ENCODE measurements at regions not wholly inside any gene's neighbourhood (a gene's known extent, or its start where the extent isn't known, plus 50 kb on each side); places are given as distances from the start of the nearest gene placed in this dataset.

GRCh38 chr4:106478152-106478551, 109.6 kb upstream of the GIMD1 start:
- no peak for DNase-seq (ENCODE audit: low spot score in 2 of 2)
- H3K27me3 ChIP-seq = no peaks in the 10 kb centered on the region
- TF ChIP-seq CTCF (IDR thresholded peaks at IDR 0.05) = no peak
- no peaks in the 10 kb centered on the region for H3K36me3 ChIP-seq
- no peaks in the 10 kb centered on the region for H3K4me1 ChIP-seq
- H3K9me3 ChIP-seq = peaks cover 0 to 4% of the 10 kb centered on the region in 2 donors
- no peak overlapping the region for H3K27ac ChIP-seq
- no peak overlapping the region for H3K4me3 ChIP-seq
- intact Hi-C loops (cut with DNase I) = no loop called here

DNA sequence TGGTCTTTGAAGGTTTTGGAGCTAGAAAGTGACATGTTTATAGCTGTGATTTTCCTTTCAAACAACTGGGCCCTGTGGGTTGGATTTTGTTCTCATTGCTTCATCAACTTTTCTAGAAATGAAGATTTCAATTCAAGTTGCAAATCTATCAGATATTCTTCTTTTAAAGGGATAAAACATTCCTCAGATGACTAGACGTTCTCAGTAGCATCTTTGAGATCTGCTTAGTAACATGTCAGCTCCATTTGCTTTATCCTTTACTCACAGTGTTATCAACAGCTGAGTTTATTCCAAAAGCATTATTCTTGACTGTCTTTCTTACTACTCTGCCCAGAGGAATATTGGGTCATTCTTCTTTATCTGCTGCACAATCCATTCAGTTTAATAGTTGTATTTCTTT, 108.2 kb upstream of the GIMD1 start:
- H3K4me1 ChIP-seq = no peaks in the 10 kb centered on the region
- no peaks in the 10 kb centered on the region for H3K36me3 ChIP-seq
- no peak for DNase-seq (ENCODE audit: low spot score in 2 of 2)
- H3K27me3 ChIP-seq = no peaks in the 10 kb centered on the region
- H3K9me3 ChIP-seq = no peaks in the 10 kb centered on the region
- no peak overlapping the region for H3K27ac ChIP-seq
- no peak for TF ChIP-seq CTCF (IDR thresholded peaks at IDR 0.05)
- intact Hi-C loops (cut with DNase I) = no loop called here
- no peak overlapping the region for H3K4me3 ChIP-seq

DNA sequence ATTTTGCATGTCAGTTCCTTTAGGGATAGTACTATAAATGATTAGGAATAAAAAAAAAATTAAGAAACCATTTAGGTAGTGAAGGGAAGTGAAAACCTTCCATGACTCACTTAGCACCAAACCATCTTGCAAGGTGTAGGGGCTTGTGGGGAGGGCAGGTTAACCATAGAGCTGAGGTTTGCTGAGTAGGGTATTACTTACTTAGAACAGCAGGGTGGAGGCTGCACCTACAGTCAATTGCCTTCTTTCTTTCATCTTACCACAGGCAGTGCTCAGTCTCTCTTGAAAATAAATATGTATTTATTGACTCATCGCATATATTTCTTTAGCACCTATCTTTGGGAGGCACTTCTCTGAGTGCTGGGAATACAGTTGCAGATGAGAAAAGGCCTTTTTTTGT, 104.9 kb upstream of the GIMD1 start:
- Histone ChIP-seq H3K4me3 (no peak overlapping the region), H3K27me3 (no peaks in the 10 kb centered on the region), H3K36me3 (no peaks in the 10 kb centered on the region), H3K4me1 (no peaks in the 10 kb centered on the region), H3K9me3 (no peaks in the 10 kb centered on the region), H3K27ac (no peak overlapping the region)
- no peak for TF ChIP-seq CTCF (IDR thresholded peaks at IDR 0.05)
- intact Hi-C loops (cut with DNase I) = no loop called here
- no peak for DNase-seq (ENCODE audit: low spot score in 2 of 2)

DNA sequence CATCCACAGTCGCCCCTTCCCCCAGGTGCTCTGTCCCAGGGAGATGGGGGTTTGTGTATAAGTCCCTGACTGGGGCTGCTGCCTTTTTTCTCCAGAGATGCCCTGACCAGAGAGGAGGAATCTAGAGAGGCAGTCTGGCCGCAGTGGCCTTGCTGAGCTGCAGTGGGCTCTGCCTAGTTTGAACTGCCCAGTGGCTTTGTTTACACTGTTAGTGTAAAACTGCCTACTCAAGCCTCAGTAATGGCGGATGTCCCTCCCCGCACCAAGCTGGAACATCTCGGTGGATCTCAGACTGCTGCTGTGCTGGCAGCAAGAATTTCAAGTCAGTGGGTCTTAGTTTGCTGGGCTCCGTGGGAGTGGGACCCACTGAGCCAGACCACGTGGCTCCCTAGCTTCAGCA, 102.6 kb upstream of the GIMD1 start:
- DNase-seq (ENCODE audit: low spot score in 2 of 2) = no peak
- intact Hi-C loops (cut with DNase I) = no loop called here
- Histone ChIP-seq H3K27me3 (no peaks in the 10 kb centered on the region), H3K9me3 (no peaks in the 10 kb centered on the region), H3K36me3 (no peaks in the 10 kb centered on the region), H3K4me1 (no peaks in the 10 kb centered on the region), H3K4me3 (no peak overlapping the region), H3K27ac (no peak overlapping the region)
- no peak for TF ChIP-seq CTCF (IDR thresholded peaks at IDR 0.05)

DNA sequence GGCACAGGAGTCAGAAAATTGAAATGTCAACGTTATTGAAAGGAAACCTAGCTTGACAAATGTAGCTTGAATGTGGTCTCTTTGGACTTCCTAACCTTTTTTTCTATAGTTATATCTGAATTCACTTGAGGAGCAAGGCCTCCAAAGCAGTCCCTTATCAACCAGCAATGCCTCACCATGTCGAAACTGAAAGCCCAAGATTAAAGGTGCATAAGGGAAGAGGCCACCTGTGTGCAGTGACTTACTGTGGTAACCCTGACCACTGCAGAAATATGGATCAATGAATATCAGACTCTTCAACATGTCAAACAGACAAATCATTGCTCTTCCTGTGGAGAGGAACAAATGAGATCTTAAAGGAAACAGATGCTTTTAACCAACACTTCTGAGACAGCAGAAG, 95.0 kb upstream of the GIMD1 start:
- H3K9me3 ChIP-seq = no peaks in the 10 kb centered on the region
- H3K27me3 ChIP-seq = no peaks in the 10 kb centered on the region
- TF ChIP-seq CTCF (IDR thresholded peaks at IDR 0.05) = no peak
- H3K27ac ChIP-seq = no peak overlapping the region
- no peak overlapping the region for H3K4me3 ChIP-seq
- H3K36me3 ChIP-seq = no peaks in the 10 kb centered on the region
- H3K4me1 ChIP-seq = no peaks in the 10 kb centered on the region
- DNase-seq (ENCODE audit: low spot score in 2 of 2) = no peak
- intact Hi-C loops (cut with DNase I) = no loop called here

- no peak for TF ChIP-seq CTCF (IDR thresholded peaks at IDR 0.05)
- no peaks in the 10 kb centered on the region for H3K9me3 ChIP-seq
- no peak for DNase-seq (ENCODE audit: low spot score in 2 of 2)
- H3K27me3 ChIP-seq = no peaks in the 10 kb centered on the region
- no peak overlapping the region for H3K4me3 ChIP-seq
- intact Hi-C loops (cut with DNase I) = no loop called here
- no peak overlapping the region for H3K27ac ChIP-seq
- no peaks in the 10 kb centered on the region for H3K36me3 ChIP-seq
- no peaks in the 10 kb centered on the region for H3K4me1 ChIP-seq
Measured at GRCh38 chr4:106454581-106454980, 86.0 kb upstream of the GIMD1 start.

Data from ascending aorta (tissue), 2 donors.